ENCODE measurements at regions not wholly inside any gene's neighbourhood (a gene's known extent, or its start where the extent isn't known, plus 50 kb on each side); places are given as distances from the start of the nearest gene placed in this dataset.

DNA sequence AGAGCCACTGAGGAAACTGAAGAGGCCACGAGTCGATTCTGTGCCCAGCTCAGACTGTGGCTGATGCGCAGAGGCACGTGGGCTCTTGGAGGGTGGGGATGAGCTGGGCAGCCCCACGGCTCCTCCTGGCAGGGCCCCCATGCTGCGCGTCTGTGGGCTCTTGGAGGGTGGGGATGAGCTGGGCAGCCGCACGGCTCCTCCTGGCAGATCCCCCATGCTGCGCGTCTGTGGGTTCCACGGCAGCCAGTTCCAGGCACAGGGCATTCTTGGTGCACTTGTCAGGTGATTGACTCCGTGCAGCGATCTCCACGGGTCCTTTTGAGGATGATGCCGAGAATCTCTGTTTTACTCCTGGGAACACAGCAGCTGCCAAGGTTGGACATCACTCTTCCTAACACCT lies 138.1 kb upstream of the ZNF236 start:
- DNase-seq (ENCODE audit: low read depth), result no peak

DNA sequence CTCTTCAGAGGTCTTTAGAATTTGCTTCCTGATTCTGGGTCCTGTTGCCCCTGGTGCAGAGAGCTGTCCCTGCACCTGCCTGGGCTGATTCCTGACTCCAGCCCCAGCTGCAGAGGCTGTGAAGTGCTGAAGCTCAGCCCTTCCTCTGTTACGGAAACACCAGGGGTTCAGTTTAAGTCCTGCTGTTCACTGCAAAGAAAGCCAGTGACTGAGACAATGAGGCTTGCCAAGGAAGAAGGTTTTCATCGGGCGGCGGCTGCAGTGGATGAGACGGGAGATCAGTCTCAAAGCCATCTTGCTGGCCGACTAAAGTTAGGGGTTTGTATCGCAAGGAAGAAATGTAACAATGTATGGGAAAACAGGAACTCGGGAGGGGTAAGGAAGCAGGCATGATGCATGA lies 142.4 kb upstream of the ZNF236 start:
- DNase-seq (ENCODE audit: low read depth), result no peak

DNA sequence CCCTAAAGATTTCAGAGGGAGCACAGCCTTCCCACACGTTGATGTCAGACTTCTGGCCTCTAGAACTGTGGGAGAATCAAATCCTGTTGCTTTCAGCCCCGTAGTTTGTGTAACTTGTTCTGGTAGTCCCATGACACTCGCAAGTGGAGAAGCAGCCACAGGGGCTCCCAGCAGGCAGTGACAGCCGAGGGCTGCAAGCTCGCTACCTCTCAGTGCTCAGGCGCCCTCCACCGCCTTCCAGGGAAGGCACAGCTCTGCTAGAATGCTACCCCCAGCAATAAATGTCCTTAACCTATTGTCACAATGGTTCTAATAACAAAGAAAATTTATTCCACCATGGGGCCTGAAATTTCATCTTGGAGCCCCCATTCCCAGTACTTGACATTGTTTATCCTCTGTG lies 143.1 kb upstream of the ZNF236 start:
- no peak for DNase-seq (ENCODE audit: low read depth)

GRCh38 chr18:76678248-76678647 lies 144.1 kb upstream of the ZNF236 start:
- DNase-seq (ENCODE audit: low read depth), result no peak

DNA sequence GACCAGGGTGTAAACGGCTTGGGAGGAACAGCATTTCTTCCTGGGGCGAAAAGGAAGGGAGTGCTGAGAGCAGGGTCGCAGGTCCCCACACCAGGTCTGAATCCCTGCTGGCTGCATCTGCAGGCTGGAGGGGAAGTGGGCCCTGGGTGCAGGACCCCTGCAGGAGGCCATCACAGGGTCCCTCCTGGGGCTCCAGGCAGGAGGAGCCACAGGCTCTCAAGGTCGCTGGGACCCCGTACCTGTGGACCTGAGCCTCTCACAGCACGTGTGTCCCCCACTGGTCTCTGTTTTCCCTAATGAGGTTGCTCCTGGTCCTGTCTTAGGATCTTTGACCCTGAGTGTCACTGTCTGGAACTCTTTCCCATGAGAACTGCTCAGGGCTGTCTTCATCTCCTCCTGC lies 147.8 kb upstream of the ZNF236 start:
- DNase-seq (ENCODE audit: low read depth), result no peak

- no peak for DNase-seq (ENCODE audit: low read depth)
Measured at GRCh38 chr18:76673281-76674185, 148.8 kb upstream of the ZNF236 start.

DNA sequence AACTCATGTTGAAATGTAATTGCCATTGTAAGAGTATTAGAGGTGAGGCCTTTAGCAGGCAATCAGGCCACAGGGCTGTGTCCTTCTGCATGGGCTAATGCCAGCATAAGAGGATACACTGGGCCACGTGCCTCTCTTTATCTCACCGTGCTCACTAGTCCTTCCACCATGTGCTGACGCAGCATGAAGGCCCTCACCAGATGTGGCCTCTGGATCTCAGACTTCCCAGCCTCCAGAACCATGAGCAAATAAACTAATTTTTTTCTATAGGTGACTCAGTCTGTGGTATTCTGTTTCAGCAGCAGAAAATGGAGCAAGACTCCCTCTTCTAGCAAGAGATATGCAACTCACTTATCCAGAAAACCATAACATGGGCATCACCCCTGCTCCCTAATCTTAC lies 149.7 kb upstream of the ZNF236 start:
- DNase-seq (ENCODE audit: low read depth), result no peak

- DNase-seq (ENCODE audit: low read depth), result no peak
Measured at GRCh38 chr18:76670564-76671288, 151.6 kb upstream of the ZNF236 start.

GRCh38 chr18:76668546-76668945 lies 153.8 kb upstream of the ZNF236 start:
- no peak for DNase-seq (ENCODE audit: low read depth)

DNA sequence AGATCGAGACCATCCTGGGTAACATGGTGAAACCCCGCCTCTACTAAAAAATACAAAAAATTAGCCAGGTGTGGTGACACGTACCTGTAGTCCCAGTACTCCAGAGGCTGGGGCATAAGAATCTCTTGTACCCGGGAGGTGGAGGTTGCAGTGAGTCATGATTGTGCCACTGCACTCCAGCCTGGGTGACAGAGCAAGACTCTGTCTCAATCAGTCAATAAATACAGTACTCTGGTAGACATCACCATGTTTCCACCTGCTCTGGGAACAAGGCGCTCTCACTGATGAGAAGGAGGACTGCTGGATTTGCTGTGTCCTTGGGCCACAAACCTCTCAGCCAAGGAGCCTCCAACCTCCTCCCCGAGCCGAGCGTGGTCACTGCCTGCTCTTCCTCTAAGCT lies 154.2 kb upstream of the ZNF236 start:
- DNase-seq (ENCODE audit: low read depth), result no peak

DNA sequence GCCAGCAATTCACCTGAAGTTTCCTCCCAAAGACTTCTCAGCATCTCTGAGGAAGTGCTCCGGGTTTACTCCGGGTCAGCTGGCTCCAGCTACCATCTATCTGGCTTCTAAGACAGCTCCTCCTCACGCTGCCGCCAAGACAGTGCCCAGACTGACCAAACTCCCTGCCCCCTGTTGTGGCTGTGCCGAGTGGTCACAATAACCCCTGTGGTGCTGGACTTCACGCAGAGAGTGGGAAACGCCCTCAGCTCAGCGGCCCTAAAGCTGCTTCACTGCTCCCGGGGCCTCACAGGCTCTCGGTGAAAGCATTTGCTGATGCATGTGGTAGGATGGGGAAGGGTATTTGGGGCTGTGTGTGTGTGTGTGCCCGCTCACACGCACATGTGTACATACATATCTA lies 154.8 kb upstream of the ZNF236 start:
- no peak for DNase-seq (ENCODE audit: low read depth)

DNA sequence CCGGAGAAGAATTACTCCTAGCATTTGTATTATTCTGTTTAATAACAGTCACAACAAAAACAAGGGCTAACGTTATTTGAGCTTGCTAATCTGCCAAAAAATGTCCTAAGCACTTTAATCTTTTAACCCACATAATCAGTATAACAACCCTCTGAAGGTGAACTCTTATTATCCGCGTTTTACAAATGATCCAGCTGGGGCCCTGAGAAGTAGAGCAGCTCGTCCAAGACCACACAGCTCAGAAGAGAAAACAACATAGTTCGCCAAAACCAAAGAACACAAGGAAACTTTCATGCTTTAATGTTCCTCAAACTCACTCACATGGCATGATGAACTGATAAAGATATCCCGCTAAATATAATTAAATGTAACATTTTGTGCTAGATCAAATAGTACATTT lies 159.7 kb upstream of the ZNF236 start:
- no peak for DNase-seq (ENCODE audit: low read depth)

- DNase-seq (ENCODE audit: low read depth), result no peak
Measured at GRCh38 chr18:76660571-76661192, 161.7 kb upstream of the ZNF236 start.

- DNase-seq (ENCODE audit: low read depth), result no peak
Measured at GRCh38 chr18:76658627-76659026, 163.6 kb upstream of the ZNF516 start.

DNA sequence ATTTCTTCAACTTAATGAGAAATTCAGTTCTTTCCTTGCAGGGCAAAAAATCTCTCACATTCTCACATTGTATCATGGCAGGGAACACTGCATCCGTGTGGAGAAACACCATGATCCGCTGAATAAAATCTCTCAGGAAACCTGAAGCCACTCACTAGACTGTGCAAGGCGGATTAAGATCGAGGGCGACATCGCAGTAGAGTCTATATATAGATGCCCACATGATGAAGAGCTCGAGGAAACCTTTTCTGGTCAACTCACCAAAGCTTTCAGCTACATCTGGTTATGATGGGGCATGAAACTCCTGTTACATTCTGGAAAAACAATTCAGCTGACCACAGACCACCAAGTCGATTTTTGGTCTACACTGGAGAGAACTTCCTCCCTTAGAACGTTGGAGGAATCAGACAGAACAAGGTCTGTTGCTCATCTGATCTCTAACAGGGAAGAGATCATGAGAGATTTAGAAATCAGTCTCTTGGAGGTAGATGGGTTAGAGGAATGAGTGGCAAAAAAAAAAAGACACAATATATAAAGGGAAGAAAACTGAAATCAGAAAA lies 162.9 kb upstream of the ZNF516 start:
- DNase-seq (ENCODE audit: low read depth), result no peak

- no peak for DNase-seq (ENCODE audit: low read depth)
Measured at GRCh38 chr18:76656925-76657827, 162.1 kb upstream of the ZNF516 start.

- DNase-seq (ENCODE audit: low read depth), result no peak
Measured at GRCh38 chr18:76654577-76654976, 159.5 kb upstream of the ZNF516 start.

DNA sequence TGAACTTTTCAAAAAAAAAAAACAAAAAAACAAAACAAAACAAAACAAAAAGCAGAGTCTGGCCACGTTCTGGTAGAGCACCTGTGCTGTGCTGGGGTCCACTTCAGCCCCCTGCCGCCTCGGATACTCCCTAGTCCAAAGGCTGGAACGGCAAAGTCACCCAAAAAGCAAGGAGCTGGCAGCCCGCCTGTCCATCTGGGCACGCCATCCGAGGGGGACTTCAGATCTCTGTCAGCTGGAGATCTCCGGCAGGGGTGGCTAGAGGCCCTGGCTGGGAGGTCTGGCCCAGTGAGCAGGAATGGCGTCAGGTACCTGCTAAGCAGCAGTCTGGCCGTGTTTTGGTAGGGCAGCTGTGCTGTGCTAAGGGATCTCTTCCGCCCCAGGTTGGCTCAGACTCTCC lies 152.3 kb upstream of the ZNF516 start:
- no peak for DNase-seq (ENCODE audit: low read depth)

DNA sequence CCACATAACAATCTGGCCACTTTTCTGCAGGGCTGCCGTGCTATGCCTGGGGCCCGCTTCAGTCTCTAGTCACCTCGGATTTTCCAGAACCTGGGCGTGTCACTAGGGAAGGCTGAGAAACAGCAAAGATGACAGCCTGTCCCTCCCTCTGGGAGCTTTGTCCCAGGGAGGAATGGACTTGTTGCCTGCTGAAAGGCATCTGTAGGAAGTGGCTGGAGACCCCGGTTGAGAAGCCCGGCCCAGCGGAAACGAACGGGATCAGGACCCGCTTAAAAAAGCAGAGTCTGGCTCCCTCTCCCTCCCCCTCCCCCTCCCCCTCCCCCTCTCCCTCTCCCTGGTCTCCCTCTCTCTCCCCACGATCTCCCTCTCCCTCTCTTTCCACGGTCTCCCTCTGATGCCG lies 149.5 kb upstream of the ZNF516 start:
- DNase-seq (ENCODE audit: low read depth), result no peak

- no peak for DNase-seq (ENCODE audit: low read depth)
Measured at GRCh38 chr18:76643996-76644395, 149.0 kb upstream of the ZNF516 start.

GRCh38 chr18:76643199-76643598 lies 148.2 kb upstream of the ZNF516 start:
- DNase-seq (ENCODE audit: low read depth), result no peak

- no peak for DNase-seq (ENCODE audit: low read depth)
Measured at GRCh38 chr18:76640438-76640837, 145.4 kb upstream of the ZNF516 start.
